ENCODE measurements at regions not wholly inside any gene's neighbourhood (a gene's known extent, or its start where the extent isn't known, plus 50 kb on each side); places are given as distances from the start of the nearest gene placed in this dataset.

GRCh38 chr12:71299541-71300376 lies 139.8 kb upstream of the LGR5 start:
- H3K4me1 ChIP-seq, result no peaks in the 10 kb centered on the region
- DNase-seq, result no peak
- intact Hi-C loops (cut with micrococcal nuclease), result no loop called here
- no peak overlapping the region for H3K27ac ChIP-seq (replicated peaks)
- H3K9me3 ChIP-seq (replicated peaks), result peaks cover 1% of the 10 kb centered on the region
- no peak for TF ChIP-seq CTCF (IDR thresholded peaks at IDR 0.05; ENCODE audit: borderline replicate concordance)
- H3K27me3 ChIP-seq (ENCODE audit: low read depth), result no peaks in the 10 kb centered on the region
- no peak overlapping the region for H3K4me3 ChIP-seq
- H3K36me3 ChIP-seq, result no peaks in the 10 kb centered on the region

- no peak overlapping the region for H3K4me3 ChIP-seq
- no peaks in the 10 kb centered on the region for H3K9me3 ChIP-seq (replicated peaks)
- no peaks in the 10 kb centered on the region for H3K36me3 ChIP-seq
- intact Hi-C loops (cut with micrococcal nuclease), result no loop called here
- H3K27ac ChIP-seq (replicated peaks), result no peak overlapping the region
- TF ChIP-seq CTCF (IDR thresholded peaks at IDR 0.05; ENCODE audit: borderline replicate concordance), result no peak
- no peak for DNase-seq
- H3K4me1 ChIP-seq, result no peaks in the 10 kb centered on the region
- H3K27me3 ChIP-seq (ENCODE audit: low read depth), result no peaks in the 10 kb centered on the region
Observed at GRCh38 chr12:71297930-71298329, 140.1 kb upstream of the TSPAN8 start.

GRCh38 chr12:71295953-71296352 lies 138.2 kb upstream of the TSPAN8 start:
- H3K9me3 ChIP-seq (replicated peaks), result peaks cover 8% of the 10 kb centered on the region
- intact Hi-C loops (cut with micrococcal nuclease), result no loop called here
- no peak for TF ChIP-seq CTCF (IDR thresholded peaks at IDR 0.05; ENCODE audit: borderline replicate concordance)
- no peaks in the 10 kb centered on the region for H3K36me3 ChIP-seq
- no peak overlapping the region for H3K4me3 ChIP-seq
- H3K27ac ChIP-seq (replicated peaks), result no peak overlapping the region
- no peak for DNase-seq
- H3K4me1 ChIP-seq, result no peaks in the 10 kb centered on the region
- H3K27me3 ChIP-seq (ENCODE audit: low read depth), result no peaks in the 10 kb centered on the region

DNA sequence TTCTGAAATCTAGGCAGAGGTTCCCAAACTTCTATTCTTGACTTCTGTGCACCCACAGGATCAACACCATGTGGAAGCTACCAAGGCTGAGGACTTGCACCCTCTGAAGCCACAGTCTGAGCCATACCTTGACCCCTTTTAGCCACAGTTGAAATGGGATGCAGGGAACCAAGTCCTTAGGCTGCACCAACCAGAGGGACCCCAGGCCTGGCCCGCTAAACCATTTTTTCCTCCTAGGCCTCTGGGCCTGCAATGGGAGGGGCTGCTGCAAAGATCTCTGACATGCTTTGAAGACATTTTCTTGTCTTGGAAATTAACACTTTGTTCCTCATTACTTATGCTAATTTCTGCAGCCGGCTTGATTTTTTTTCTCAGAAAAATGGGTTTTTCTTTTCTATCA lies 133.9 kb upstream of the TSPAN8 start:
- no peak for DNase-seq
- Histone ChIP-seq H3K4me3 (no peak overlapping the region), H3K9me3 (replicated peaks) (peaks cover 22% of the 10 kb centered on the region), H3K27me3 (ENCODE audit: low read depth) (no peaks in the 10 kb centered on the region), H3K36me3 (no peaks in the 10 kb centered on the region), H3K4me1 (no peaks in the 10 kb centered on the region), H3K27ac (replicated peaks) (no peak overlapping the region)
- intact Hi-C loops (cut with micrococcal nuclease), result no loop called here
- TF ChIP-seq CTCF (IDR thresholded peaks at IDR 0.05; ENCODE audit: borderline replicate concordance), result no peak

DNA sequence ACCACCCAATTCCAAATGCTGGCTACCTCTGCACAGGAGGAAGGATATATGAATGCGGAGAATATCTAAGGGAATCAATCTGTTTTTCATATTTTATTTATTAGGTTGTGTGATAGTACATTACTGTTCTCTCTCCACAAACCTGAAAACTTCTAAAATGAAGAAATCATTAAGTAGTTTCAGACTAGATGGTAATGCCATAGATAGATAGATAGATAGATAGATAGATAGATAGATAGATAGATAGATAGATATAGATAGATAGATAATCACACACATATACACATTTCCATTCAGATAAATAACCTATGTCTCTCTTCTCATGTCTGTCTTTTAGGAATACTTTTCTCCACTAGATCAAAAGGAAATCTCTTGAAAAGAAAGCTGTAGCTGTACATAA lies 126.1 kb upstream of the TSPAN8 start:
- no peak for TF ChIP-seq CTCF (IDR thresholded peaks at IDR 0.05; ENCODE audit: borderline replicate concordance)
- intact Hi-C loops (cut with micrococcal nuclease), result no loop called here
- Histone ChIP-seq H3K36me3 (no peaks in the 10 kb centered on the region), H3K27me3 (ENCODE audit: low read depth) (no peaks in the 10 kb centered on the region), H3K27ac (replicated peaks) (no peak overlapping the region), H3K4me3 (no peak overlapping the region), H3K4me1 (no peaks in the 10 kb centered on the region), H3K9me3 (replicated peaks) (peaks cover 33% of the 10 kb centered on the region)
- DNase-seq, result no peak
